B cell (primary cell): ENCODE measurements at regions not wholly inside any gene's neighbourhood (a gene's known extent, or its start where the extent isn't known, plus 50 kb on each side); places are given as distances from the start of the nearest gene placed in this dataset.

ENCODE experiments used
- ATAC-seq: fragments of 200-7000 bp; cut with Tn5 transposase; one replicate; pipeline ENCODE4 v1.10.0; 2021; ENCODE audit warnings: low read depth, mild to moderate bottlenecking, moderate number of reproducible peaks, moderate library complexity
- CTCF ChIA-PET: fragments of 350-600 bp; sonication (Branson Sonifier 250); formaldehyde crosslinking; loops from one replicate; lab custom pipeline; 2021; ENCODE audit warnings: antibody characterized with exemption, inconsistent platforms; lab: Charles Lee
- POLR2A ChIA-PET: fragments of 350-600 bp; sonication (Branson Sonifier 250); formaldehyde crosslinking; loops from one replicate; lab custom pipeline; 2021; ENCODE audit warnings: antibody characterized with exemption; lab: Charles Lee
- DNase-seq: peaks from one replicate; pipeline ENCODE4 v3.0.0; 2013
- H2AFZ ChIP-seq: 2 replicates; pipeline ENCODE4 v1.6.1; 2012; ENCODE audit warnings: mild to moderate bottlenecking, low read depth, low read length; ENCODE audit not compliant: insufficient read depth, poor library complexity, severe bottlenecking
- H3K27ac ChIP-seq, 2 donors: 1 replicate in 1 of 2; 2 replicates in 1 of 2; pipeline ENCODE4 v1.5.1; 2012 to 2013; ENCODE audit warnings: low read length in 2 of 2, mild to moderate bottlenecking in 2 of 2, moderate library complexity in 1 of 2
- H3K27me3 ChIP-seq, 4 experiments: fragments of 200-600 bp in 1 of 4; sonication (generic) in 1 of 4; replicated peaks in 1 of 4; 1 replicate in 2 of 4; 2 replicates in 2 of 4; pipeline versions ENCODE4 v1.6.1 to v1.7.0; 2013 to 2016; ENCODE audit warnings: low read length in 3 of 4, mild to moderate bottlenecking in 2 of 4, mixed read lengths in 1 of 4, moderate library complexity in 1 of 4; ENCODE audit not compliant: insufficient read depth in 4 of 4, control insufficient read depth in 3 of 4; ENCODE audit errors: control extremely low read depth in 1 of 4
- H3K36me3 ChIP-seq, 2 experiments: replicated peaks in 1 of 2; 1 replicate in 1 of 2; 2 replicates in 1 of 2; pipeline versions ENCODE4 v1.6.1 to v1.7.1; 2013; ENCODE audit warnings: low read length in 1 of 2; ENCODE audit not compliant: insufficient read depth in 2 of 2, control insufficient read depth in 1 of 2; ENCODE audit errors: control extremely low read depth in 1 of 2, extremely low read depth in 1 of 2
- H3K4me1 ChIP-seq, 2 donors: fragments of 200-600 bp in 1 of 2; sonication (generic) in 1 of 2; 1 replicate in 1 of 2; 2 replicates in 1 of 2; pipeline versions ENCODE4 v1.5.1 to v1.6.1; 2013 to 2017; ENCODE audit warnings: low read length in 2 of 2; ENCODE audit not compliant: control insufficient read depth in 2 of 2, insufficient read depth in 2 of 2
- H3K4me2 ChIP-seq: replicated peaks from 2 replicates; pipeline ENCODE3; 2012; ENCODE audit warnings: mild to moderate bottlenecking, low read depth, low read length; ENCODE audit not compliant: poor library complexity, severe bottlenecking
- H3K4me3 ChIP-seq, 5 experiments: fragments of 200-600 bp in 1 of 5; sonication (generic) in 1 of 5; 1 replicate in 3 of 5; 2 replicates in 2 of 5; pipeline versions ENCODE4 v1.5.1 to v1.7.0; 2011 to 2016; ENCODE audit warnings: low read length in 4 of 5, mild to moderate bottlenecking in 4 of 5, low read depth in 2 of 5, control low read depth in 1 of 5, moderate library complexity in 1 of 5; ENCODE audit not compliant: insufficient read depth in 1 of 5; ENCODE audit errors: control extremely low read depth in 1 of 5, extremely low read depth in 1 of 5
- H3K79me2 ChIP-seq: fragments of 200-600 bp; sonication (generic); one replicate; pipeline ENCODE4 v1.6.0; 2016; ENCODE audit warnings: low read length; ENCODE audit not compliant: control insufficient read depth, insufficient read depth
- H3K9ac ChIP-seq: fragments of 200-600 bp; sonication (generic); 2 replicates; pipeline ENCODE4 v1.6.1; 2017; ENCODE audit warnings: mild to moderate bottlenecking, low read length, moderate library complexity
- H3K9me3 ChIP-seq, 3 donors: one replicate each; pipeline versions ENCODE4 v1.6.1 to v1.7.1; 2013; ENCODE audit warnings: low read length in 2 of 3; ENCODE audit not compliant: control insufficient read depth in 2 of 3, insufficient read depth in 1 of 3; ENCODE audit errors: control extremely low read depth in 1 of 3
- H4K20me1 ChIP-seq: 2 replicates; pipeline ENCODE4 v1.6.0; 2012; ENCODE audit warnings: mild to moderate bottlenecking, low read length; ENCODE audit not compliant: insufficient read depth, control insufficient read depth, poor library complexity, severe bottlenecking
- H3K27ac Mint-ChIP-seq: one replicate; pipeline ENCODE4 v1.8.0; 2021; ENCODE audit warnings: mixed read lengths
- H3K27me3 Mint-ChIP-seq: one replicate; pipeline ENCODE4 v1.8.0; 2021; ENCODE audit warnings: mixed read lengths
- H3K4me1 Mint-ChIP-seq: one replicate; pipeline ENCODE4 v1.8.0; 2021; ENCODE audit warnings: mixed read lengths
- H3K4me3 Mint-ChIP-seq: one replicate; pipeline ENCODE4 v1.8.0; 2021; ENCODE audit warnings: mixed read lengths
- H3K9me3 Mint-ChIP-seq: one replicate; pipeline ENCODE4 v1.8.0; 2022; ENCODE audit warnings: mixed read lengths; ENCODE audit not compliant: insufficient read depth
- CTCF ChIP-seq: fragments of 200-600 bp; IDR thresholded peaks from one replicate; pipeline ENCODE4 v1.8.0; 2022; ENCODE audit warnings: antibody characterized with exemption, mild to moderate bottlenecking
- EZH2 ChIP-seq: IDR thresholded peaks from 2 replicates; pipeline ENCODE4 v1.6.1; 2012; ENCODE audit warnings: borderline replicate concordance, low read depth, mild to moderate bottlenecking, moderate library complexity, low read length; ENCODE audit not compliant: insufficient read depth, poor library complexity, severe bottlenecking
- WGBS: methylation state at CpG from one replicate; pipeline ENCODE4 v1.1.5; 2013; ENCODE audit warnings: missing lambda C conversion rate; ENCODE audit not compliant: insufficient coverage; 5-methylcytosine and 5-hydroxymethylcytosine counted together
- intact Hi-C: fragments of 100-400 bp; cut with micrococcal nuclease; formaldehyde crosslinking; loops from one replicate; pipeline ENCODE4 v1.10.0; 2022

- DNase-seq, result no peak
- Histone ChIP-seq H3K4me2 (no peak overlapping the region), H3K9ac (no peak overlapping the region), H3K4me1 (no peaks in the 10 kb centered on the region), H4K20me1 (no peaks in the 10 kb centered on the region), H3K79me2 (no peaks in the 10 kb centered on the region), H3K36me3 (no peaks in the 10 kb centered on the region), H3K27me3 (no peaks in the 10 kb centered on the region), H3K4me3 (no peak overlapping the region), H3K9me3 (peaks cover 0 to 10% (median 2%) of the 10 kb centered on the region in 3 donors), H2AFZ (no peak overlapping the region), H3K27ac (no peak overlapping the region)
- H3K9me3 Mint-ChIP-seq, result peaks cover 3% of the 10 kb centered on the region
- no peak overlapping the region for H3K27ac Mint-ChIP-seq
- WGBS, result 100% methylated on average over 1 of the region's 3 CpGs
- H3K4me3 Mint-ChIP-seq, result no peak overlapping the region
- no peaks in the 10 kb centered on the region for H3K27me3 Mint-ChIP-seq
- ChIA-PET POLR2A (no interaction called here), CTCF (no interaction called here)
- ATAC-seq, result no peak
- no peak for TF ChIP-seq CTCF
- no peak for TF ChIP-seq EZH2
- intact Hi-C loops, result no loop called here
- H3K4me1 Mint-ChIP-seq, result no peaks in the 10 kb centered on the region
These were observed 147.6 kb downstream of the KCTD12 start for GRCh38 chr13:76738616-76739015.

- Mint-ChIP-seq H3K9me3 (peaks cover 3% of the 10 kb centered on the region), H3K4me1 (no peaks in the 10 kb centered on the region)
These were observed 148.7 kb downstream of the KCTD12 start for GRCh38 chr13:76737526-76737925.

More at GRCh38 chr13:76737526-76737925, 148.7 kb downstream of the KCTD12 start:
- H3K9me3 ChIP-seq, result peaks cover under 1 to 10% (median 2%) of the 10 kb centered on the region in 3 donors
- no peak overlapping the region for H2AFZ ChIP-seq
- no peaks in the 10 kb centered on the region for H4K20me1 ChIP-seq
- POLR2A ChIA-PET, result no interaction called here
- no peak overlapping the region for H3K4me3 Mint-ChIP-seq
- intact Hi-C loops, result no loop called here
- no peak overlapping the region for H3K4me2 ChIP-seq
- ATAC-seq (no peak), DNase-seq (no peak)
- no peak overlapping the region for H3K4me3 ChIP-seq
- H3K4me1 ChIP-seq, result no peaks in the 10 kb centered on the region
- TF ChIP-seq CTCF (no peak), EZH2 (no peak)
- no peak overlapping the region for H3K27ac Mint-ChIP-seq
- no peaks in the 10 kb centered on the region for H3K36me3 ChIP-seq
- no peak overlapping the region for H3K27ac ChIP-seq
- H3K9ac ChIP-seq, result no peak overlapping the region
- no peaks in the 10 kb centered on the region for H3K27me3 ChIP-seq
- H3K79me2 ChIP-seq, result no peaks in the 10 kb centered on the region
- 94% methylated on average over 3 of the region's 3 CpGs for WGBS
- CTCF ChIA-PET, result no interaction called here
- H3K27me3 Mint-ChIP-seq, result no peaks in the 10 kb centered on the region
